ENCODE measurements at regions not wholly inside any gene's neighbourhood (a gene's known extent, or its start where the extent isn't known, plus 50 kb on each side); places are given as distances from the start of the nearest gene placed in this dataset.

GRCh38 chr2:21314322-21314835 lies 190.6 kb downstream of the TDRD15 start:
- no peak for DNase-seq (ENCODE audit: low spot score)
- in situ Hi-C loops (cut with HindIII; ENCODE audit: low sequenced_read_pairs) = no loop called here

DNA sequence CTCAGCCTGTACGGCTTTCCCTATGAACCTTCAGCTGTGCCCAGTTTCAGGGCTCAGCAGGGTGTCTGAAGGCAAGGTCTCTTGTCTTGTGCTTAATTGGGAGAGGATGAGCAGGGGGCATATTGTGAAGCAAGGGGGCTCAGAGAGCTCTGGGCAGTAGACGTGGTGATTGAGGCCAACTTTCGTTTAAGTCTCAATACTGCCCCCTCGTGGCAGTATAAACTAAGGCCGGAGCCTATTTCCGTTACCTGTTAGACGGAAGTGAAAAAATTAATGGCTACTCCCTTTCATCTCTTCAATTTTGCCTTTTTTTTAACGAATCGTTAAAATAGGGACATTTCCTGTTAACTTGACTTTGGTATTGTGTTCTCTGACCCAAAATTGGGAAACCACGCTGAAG lies 193.4 kb downstream of the TDRD15 start:
- peak; percentile 23 for DNase-seq (ENCODE audit: low spot score)
- in situ Hi-C loops (cut with HindIII; ENCODE audit: low sequenced_read_pairs) = no loop called here

DNA sequence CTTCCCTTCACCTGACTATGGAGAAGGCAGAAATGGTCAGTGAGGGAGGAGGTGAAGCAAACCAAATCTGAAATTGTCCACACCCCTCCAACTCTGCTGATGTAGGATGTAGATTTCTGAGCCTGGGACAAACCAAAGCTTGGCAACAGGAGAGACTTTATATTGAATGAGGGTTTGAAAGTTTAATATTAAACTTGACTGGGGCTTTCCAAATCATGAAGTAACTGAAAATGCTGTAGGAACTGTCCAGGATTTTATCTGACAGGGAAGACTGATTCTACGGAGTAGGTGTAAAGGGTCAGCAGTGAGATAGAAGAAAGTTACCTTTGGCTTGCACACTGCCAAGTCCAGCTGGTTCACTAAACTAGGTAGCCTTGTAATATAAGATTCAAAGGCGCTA lies 194.5 kb downstream of the TDRD15 start:
- no peak for DNase-seq (ENCODE audit: low spot score)
- in situ Hi-C loops (cut with HindIII; ENCODE audit: low sequenced_read_pairs) = no loop called here

DNA sequence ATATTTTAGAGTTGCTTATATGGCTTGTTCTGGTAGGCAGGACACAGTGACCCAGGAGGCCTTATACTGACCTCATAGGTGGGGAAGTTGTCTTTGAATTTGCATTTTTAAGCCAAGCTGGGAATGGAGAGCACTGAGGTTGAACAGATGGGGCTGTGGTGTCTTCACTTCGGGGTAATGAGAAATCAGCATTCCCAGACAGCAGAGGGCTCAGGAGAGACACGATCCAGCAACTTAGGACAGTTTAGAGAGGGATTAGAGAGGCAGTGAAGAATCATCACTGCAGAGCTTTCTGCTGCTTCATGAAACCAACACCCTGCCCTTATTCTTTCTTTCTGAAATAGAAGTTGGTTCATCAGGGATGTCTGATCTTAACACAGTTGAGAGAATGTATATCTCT lies 202.4 kb downstream of the TDRD15 start:
- no peak for DNase-seq (ENCODE audit: low spot score)
- in situ Hi-C loops (cut with HindIII; ENCODE audit: low sequenced_read_pairs) = no loop called here

GRCh38 chr2:21328177-21328576 lies 204.4 kb downstream of the TDRD15 start:
- in situ Hi-C loops (cut with HindIII; ENCODE audit: low sequenced_read_pairs) = no loop called here
- no peak for DNase-seq (ENCODE audit: low spot score)

GRCh38 chr2:21330786-21331391 lies 207.1 kb downstream of the TDRD15 start:
- in situ Hi-C loops (cut with HindIII; ENCODE audit: low sequenced_read_pairs) = no loop called here

GRCh38 chr2:21331625-21332370 lies 208.0 kb downstream of the TDRD15 start:
- in situ Hi-C loops (cut with HindIII; ENCODE audit: low sequenced_read_pairs) = no loop called here
- no peak for DNase-seq (ENCODE audit: low spot score)

More at GRCh38 chr2:21330786-21331391, 207.1 kb downstream of the TDRD15 start:
- DNase-seq (ENCODE audit: low spot score) = no peak

GRCh38 chr2:21332993-21333625 lies 209.3 kb downstream of the TDRD15 start:
- DNase-seq (ENCODE audit: low spot score) = no peak
- in situ Hi-C loops (cut with HindIII; ENCODE audit: low sequenced_read_pairs) = no loop called here

DNA sequence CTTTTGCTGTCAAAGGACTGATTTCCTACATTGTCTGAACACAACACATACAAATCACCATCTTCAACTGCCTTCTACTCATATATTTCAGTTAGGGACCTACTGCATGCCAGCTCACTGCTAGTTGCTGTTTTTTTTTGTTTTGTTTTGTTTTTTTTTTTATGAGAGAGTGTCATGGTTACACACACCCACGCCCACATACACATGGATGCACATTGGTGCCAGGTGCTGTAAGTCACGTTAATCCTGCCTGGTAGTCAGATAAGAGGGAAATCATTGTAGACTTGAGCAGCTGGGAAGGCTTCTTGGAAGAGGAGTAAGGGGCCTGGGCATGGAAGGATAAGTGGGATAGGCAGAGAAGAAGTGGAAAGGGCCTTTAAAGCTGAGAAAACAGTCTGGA lies 209.9 kb downstream of the TDRD15 start:
- in situ Hi-C loops (cut with HindIII; ENCODE audit: low sequenced_read_pairs) = no loop called here
- no peak for DNase-seq (ENCODE audit: low spot score)

GRCh38 chr2:21346984-21347383 lies 223.2 kb downstream of the TDRD15 start:
- in situ Hi-C loops (cut with HindIII; ENCODE audit: low sequenced_read_pairs) = no loop called here
- no peak for DNase-seq (ENCODE audit: low spot score)

DNA sequence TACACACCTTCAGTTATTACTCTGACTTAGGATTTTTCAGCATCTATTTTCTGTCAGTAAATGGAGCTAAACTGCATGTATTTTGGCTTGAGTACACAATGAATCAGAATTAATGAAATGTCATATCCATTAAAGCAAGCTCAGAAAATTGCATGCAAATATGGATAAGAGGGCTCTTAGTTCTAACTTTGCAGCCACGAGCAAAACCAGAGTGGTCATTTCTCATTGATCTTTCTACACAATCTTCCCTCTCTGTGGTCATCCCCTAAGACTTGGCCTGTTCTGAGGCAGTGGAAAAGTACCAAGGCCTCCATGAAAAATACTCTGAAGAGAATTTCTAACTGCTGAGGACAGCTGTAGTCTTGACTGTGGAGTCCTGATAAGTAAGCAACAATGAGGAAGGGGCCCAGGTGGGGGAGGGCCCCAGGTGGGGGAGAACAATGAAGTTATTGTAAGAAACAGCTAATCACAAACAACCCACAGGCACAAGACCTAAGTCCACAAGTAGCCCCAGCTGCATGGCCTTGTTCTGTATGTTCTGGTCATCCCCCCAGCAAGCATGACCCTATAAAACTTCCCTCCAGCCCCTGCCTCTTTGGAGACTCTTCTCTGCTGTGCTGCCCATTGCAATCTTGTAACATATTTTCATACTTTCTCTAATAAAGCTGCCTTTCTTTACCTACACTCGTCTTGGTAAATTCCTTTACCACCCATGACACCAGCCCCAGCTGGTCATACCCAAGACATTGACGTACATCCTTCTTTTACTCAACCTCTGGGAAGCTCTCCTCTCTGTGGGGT lies 230.3 kb downstream of the TDRD15 start:
- in situ Hi-C loops (cut with HindIII; ENCODE audit: low sequenced_read_pairs) = no loop called here

GRCh38 chr2:21356086-21356856 lies 232.5 kb downstream of the TDRD15 start:
- in situ Hi-C loops (cut with HindIII; ENCODE audit: low sequenced_read_pairs) = no loop called here
- DNase-seq (ENCODE audit: low spot score) = no peak

More for the DNA sequence above, 230.3 kb downstream of the TDRD15 start:
- no peak for DNase-seq (ENCODE audit: low spot score)

DNA sequence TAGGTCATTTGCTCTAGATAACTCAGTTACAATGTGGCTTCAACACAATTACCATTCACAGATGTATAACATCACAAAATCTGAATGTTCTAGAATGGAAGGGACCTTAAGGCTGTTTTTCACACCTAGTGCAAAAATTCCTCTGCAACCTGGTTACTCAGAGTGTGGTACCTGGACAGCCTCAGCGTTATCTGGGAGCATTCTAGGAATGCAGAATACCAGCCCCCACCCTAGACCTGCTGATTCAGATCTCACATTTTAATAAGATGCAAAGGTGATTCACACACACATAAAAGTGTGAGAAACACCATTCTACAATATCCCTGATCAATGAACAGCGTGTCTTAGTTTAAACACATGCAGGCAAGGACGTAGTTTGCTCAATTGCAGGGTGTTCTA lies 233.1 kb downstream of the TDRD15 start:
- no peak for DNase-seq (ENCODE audit: low spot score)
- in situ Hi-C loops (cut with HindIII; ENCODE audit: low sequenced_read_pairs) = no loop called here

DNA sequence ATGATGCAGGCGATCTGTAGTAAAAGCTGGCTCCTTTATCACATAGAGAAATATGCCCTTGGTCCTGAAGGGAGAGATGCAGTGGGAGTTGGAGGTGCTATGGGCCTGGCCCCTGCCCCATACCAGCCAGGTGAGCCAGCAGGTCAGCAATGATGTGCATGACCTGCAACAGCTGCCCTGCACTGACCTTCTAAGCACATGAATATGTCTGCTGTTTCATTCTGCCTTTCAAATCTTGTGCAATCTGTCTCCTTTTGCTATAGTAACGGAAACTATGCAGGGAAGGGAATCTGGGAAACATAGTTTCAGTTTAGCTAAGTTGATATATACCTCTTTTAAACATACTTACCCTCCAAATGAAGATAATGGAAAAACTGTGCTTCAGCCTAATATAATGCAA lies 235.2 kb downstream of the TDRD15 start:
- in situ Hi-C loops (cut with HindIII; ENCODE audit: low sequenced_read_pairs) = no loop called here

GRCh38 chr2:21361384-21361783 lies 237.6 kb downstream of the TDRD15 start:
- in situ Hi-C loops (cut with HindIII; ENCODE audit: low sequenced_read_pairs) = no loop called here
- DNase-seq (ENCODE audit: low spot score) = no peak

More for the DNA sequence above, 235.2 kb downstream of the TDRD15 start:
- DNase-seq (ENCODE audit: low spot score) = no peak

DNA sequence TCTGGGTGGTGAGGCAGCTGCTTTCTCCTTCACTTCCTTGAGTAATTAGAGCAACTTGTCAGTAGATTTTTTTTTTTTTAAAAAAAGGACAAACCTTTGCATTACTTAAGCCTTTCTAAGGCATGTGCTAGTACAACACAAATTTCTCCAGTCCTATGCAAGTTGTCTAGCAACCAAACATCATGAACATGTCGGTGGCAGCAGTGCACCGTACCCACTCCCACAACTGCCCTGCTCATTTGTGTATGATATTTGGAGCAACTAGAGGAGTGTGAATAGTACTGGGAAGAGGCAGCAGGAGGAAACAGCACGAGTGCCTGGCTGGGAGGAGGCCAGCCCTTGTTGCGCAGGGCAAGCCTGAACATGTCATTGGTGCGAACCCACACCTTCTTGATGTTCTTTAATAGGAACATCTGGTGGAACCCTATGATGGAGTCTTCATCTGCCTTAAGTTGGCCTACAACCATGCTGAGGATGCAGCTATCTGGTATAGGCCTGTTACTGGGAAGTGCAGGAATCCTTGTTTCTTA lies 238.3 kb downstream of the TDRD15 start:
- in situ Hi-C loops (cut with HindIII; ENCODE audit: low sequenced_read_pairs) = no loop called here
- no peak for DNase-seq (ENCODE audit: low spot score)

DNA sequence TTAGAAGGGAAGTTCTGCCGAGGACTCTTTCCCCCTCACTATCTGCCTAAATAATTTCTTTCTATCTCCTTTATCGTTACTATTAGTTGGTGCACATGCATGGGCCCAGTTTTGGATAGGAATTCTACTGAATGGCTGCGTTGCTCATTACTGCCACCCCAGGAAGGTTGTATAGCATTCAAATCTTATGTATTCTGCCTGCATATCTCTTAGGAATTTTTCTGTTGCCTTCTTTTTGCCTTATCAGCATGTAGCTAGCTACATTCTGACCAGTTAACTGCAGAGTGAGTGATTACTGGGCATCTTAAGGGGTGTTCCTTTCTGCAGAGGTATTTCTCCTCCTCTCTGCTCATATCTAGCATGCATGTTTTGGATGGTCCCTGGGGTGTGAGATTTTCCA lies 239.6 kb downstream of the TDRD15 start:
- DNase-seq (ENCODE audit: low spot score) = no peak
- in situ Hi-C loops (cut with HindIII; ENCODE audit: low sequenced_read_pairs) = no loop called here

- DNase-seq (ENCODE audit: low spot score) = no peak
- in situ Hi-C loops (cut with HindIII; ENCODE audit: low sequenced_read_pairs) = no loop called here
These were observed 243.7 kb downstream of the TDRD15 start for GRCh38 chr2:21367421-21367820.

- DNase-seq (ENCODE audit: low spot score) = no peak
- in situ Hi-C loops (cut with HindIII; ENCODE audit: low sequenced_read_pairs) = no loop called here
These were observed 246.0 kb downstream of the TDRD15 start for GRCh38 chr2:21369787-21370186.
